Upper lobe of left lung (tissue), 4 donors: ENCODE measurements at regions not wholly inside any gene's neighbourhood (a gene's known extent, or its start where the extent isn't known, plus 50 kb on each side); places are given as distances from the start of the nearest gene placed in this dataset.

Source experiments
- EP300 ChIP-seq, 4 donors: sonication (generic); formaldehyde crosslinking; IDR thresholded peaks; one replicate each; pipeline ENCODE4 v1.5.1; 2017; ENCODE audit warnings: antibody characterized with exemption in 4 of 4, control low read depth in 2 of 4
- TF ChIP-seq, protein P1 (sequence below), 6 experiments: fragments of 450-650 bp in 4 of 6; fragments of 200-600 bp in 2 of 6; sonication (generic) in 2 of 6; IDR thresholded peaks; one replicate each; pipeline ENCODE4 v1.5.1; 2016 to 2019; ENCODE audit warnings: antibody characterized with exemption in 6 of 6

DNA sequence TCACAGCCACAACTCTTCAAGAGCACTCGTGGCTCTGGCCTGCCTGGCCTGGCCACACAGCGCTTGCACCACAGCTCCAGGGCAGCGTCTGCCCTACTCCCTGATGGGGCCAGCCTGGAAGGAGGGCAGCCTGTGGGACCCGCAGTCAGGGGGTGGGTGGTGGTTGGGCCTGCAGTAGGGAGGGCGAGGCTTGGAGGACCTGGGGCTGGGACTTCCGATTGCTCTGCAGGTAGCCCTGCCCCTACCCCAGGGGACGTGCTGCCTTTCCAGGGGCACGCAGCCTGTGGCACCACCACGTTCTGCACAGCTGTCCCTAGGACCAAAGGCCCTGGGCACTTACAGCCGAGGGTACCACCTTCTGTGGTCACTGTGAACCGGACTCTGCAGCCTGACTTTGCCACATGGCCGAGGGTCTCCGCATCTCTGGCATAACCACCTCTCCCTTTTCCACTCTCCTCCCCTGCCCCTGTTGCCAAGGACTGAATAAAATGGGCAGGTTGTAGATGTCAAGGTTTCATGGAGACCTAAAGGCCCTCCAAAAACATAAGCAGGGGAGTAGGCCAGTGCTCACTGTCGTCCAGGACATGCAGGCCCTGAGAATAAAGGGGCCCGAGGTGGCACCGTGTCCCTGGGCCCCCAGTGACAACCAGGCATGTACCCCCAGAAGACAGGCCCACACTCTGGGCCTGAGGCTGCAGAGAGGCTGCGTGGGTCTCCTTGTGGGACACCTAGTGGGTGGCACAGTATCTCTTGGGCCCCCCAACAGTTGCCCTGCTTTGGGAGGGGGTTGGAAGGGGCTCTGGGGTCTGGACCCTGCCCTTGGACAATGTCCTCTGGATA is 87.3 kb downstream of the INHBB start:
- TF ChIP-seq, protein P1, sequence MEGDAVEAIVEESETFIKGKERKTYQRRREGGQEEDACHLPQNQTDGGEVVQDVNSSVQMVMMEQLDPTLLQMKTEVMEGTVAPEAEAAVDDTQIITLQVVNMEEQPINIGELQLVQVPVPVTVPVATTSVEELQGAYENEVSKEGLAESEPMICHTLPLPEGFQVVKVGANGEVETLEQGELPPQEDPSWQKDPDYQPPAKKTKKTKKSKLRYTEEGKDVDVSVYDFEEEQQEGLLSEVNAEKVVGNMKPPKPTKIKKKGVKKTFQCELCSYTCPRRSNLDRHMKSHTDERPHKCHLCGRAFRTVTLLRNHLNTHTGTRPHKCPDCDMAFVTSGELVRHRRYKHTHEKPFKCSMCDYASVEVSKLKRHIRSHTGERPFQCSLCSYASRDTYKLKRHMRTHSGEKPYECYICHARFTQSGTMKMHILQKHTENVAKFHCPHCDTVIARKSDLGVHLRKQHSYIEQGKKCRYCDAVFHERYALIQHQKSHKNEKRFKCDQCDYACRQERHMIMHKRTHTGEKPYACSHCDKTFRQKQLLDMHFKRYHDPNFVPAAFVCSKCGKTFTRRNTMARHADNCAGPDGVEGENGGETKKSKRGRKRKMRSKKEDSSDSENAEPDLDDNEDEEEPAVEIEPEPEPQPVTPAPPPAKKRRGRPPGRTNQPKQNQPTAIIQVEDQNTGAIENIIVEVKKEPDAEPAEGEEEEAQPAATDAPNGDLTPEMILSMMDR (IDR thresholded peaks at IDR 0.05): no peak
- TF ChIP-seq EP300 (IDR thresholded peaks at IDR 0.05): no peak
